ENCODE measurements at regions not wholly inside any gene's neighbourhood (a gene's known extent, or its start where the extent isn't known, plus 50 kb on each side); places are given as distances from the start of the nearest gene placed in this dataset.

DNA sequence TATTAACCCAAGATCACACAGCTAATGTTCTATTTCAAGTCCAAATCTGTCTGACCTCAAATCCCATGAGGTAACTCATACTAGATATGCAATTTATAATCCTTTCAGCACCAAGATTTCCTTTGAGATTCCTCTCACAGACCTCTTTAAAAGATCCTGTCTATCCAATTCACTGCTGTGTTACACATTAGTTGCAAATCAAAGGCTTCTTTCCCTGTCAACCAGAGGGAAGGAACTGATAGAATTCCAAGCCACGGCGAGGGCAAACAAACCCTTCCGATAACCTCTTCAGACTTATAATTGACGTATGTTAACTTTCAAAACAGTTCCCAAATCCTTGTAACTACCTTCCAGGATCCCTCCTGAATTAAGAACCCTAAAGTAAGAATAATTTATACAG is 168.9 kb downstream of the DRD1 start:
- Histone ChIP-seq H2BK120ac (ENCODE audit: low read depth, low read length) (no peak overlapping the region), H3K56ac (ENCODE audit: extremely low read depth, insufficient read depth, low read length) (no peak overlapping the region), H4K5ac (ENCODE audit: low read depth, low read length) (no peak overlapping the region), H2AFZ (replicated peaks; ENCODE audit: low read length, poor library complexity) (no peak overlapping the region), H3K4me1 (ENCODE audit: control insufficient read depth, insufficient read depth, low read length) (no peaks in the 10 kb centered on the region), H2BK5ac (ENCODE audit: low read depth, low read length, poor library complexity, severe bottlenecking) (no peak overlapping the region), H2AK5ac (ENCODE audit: low read depth, low read length) (no peak overlapping the region), H3K36me3 (ENCODE audit: control insufficient read depth, insufficient read depth, low read length) (no peaks in the 10 kb centered on the region), H3K4ac (ENCODE audit: low read depth, low read length) (no peak overlapping the region), H3K27ac (ENCODE audit: insufficient read depth, low read length) (no peak overlapping the region), H4K91ac (ENCODE audit: insufficient read depth, low read depth, low read length) (no peak overlapping the region), H3K9ac (ENCODE audit: low read depth, low read length) (no peak overlapping the region), H3K9me3 (ENCODE audit: control insufficient read depth, insufficient read depth, low read length) (no peaks in the 10 kb centered on the region), H2BK15ac (ENCODE audit: low read depth, low read length) (no peak overlapping the region), H4K20me1 (ENCODE audit: insufficient read depth, low read length) (no peaks in the 10 kb centered on the region), H4K8ac (ENCODE audit: low read depth in 2 of 2, low read length in 2 of 2) (no peak overlapping the region), H3K18ac (ENCODE audit: low read depth, low read length) (no peak overlapping the region), H3K4me2 (ENCODE audit: low read depth, low read length) (no peak overlapping the region), H2BK20ac (ENCODE audit: low read depth, low read length) (no peak overlapping the region), H3K9me1 (ENCODE audit: insufficient read depth, low read length) (no peaks in the 10 kb centered on the region), H3K4me3 (ENCODE audit: insufficient read depth, low read depth, low read length) (no peak overlapping the region), H3K14ac (replicated peaks; ENCODE audit: low read depth, low read length) (no peak overlapping the region), H3K27me3 (ENCODE audit: control insufficient read depth, insufficient read depth, low read length) (peaks cover 5% of the 10 kb centered on the region), H3K23ac (ENCODE audit: low read depth, low read length) (no peak overlapping the region), H3K79me1 (ENCODE audit: low read depth in 1 of 2, low read length in 2 of 2) (no peaks in the 10 kb centered on the region), H2AK9ac (replicated peaks; ENCODE audit: low read depth, low read length, poor library complexity) (no peak overlapping the region)
- no peak for DNase-seq
- TF ChIP-seq, protein P1, sequence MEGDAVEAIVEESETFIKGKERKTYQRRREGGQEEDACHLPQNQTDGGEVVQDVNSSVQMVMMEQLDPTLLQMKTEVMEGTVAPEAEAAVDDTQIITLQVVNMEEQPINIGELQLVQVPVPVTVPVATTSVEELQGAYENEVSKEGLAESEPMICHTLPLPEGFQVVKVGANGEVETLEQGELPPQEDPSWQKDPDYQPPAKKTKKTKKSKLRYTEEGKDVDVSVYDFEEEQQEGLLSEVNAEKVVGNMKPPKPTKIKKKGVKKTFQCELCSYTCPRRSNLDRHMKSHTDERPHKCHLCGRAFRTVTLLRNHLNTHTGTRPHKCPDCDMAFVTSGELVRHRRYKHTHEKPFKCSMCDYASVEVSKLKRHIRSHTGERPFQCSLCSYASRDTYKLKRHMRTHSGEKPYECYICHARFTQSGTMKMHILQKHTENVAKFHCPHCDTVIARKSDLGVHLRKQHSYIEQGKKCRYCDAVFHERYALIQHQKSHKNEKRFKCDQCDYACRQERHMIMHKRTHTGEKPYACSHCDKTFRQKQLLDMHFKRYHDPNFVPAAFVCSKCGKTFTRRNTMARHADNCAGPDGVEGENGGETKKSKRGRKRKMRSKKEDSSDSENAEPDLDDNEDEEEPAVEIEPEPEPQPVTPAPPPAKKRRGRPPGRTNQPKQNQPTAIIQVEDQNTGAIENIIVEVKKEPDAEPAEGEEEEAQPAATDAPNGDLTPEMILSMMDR (conservative IDR thresholded peaks at IDR 0.05; ENCODE audit: low read depth, low read length): no peak
- TF ChIP-seq MAFK (IDR thresholded peaks at IDR 0.05; ENCODE audit: low read depth, low read length) (no peak), CEBPB (IDR thresholded peaks at IDR 0.05; ENCODE audit: low read depth, low read length) (no peak), NFE2L2 (IDR thresholded peaks at IDR 0.05; ENCODE audit: low read depth, low read length) (no peak), BHLHE40 (IDR thresholded peaks at IDR 0.05; ENCODE audit: low read depth, low read length) (no peak), RAD21 (IDR thresholded peaks at IDR 0.05; ENCODE audit: low read length) (no peak), CHD1 (IDR thresholded peaks at IDR 0.05; ENCODE audit: low read depth, low read length) (no peak), FOS (IDR thresholded peaks at IDR 0.05; ENCODE audit: low read depth, low read length) (no peak)
- intact Hi-C loops (cut with micrococcal nuclease): no loop called here
- dilution Hi-C loops (cut with HindIII; ENCODE audit: low sequenced_read_pairs, unreplicated experiment): no loop called here
- ATAC-seq (ENCODE audit: low read depth): no peak
- POLR2A ChIA-PET (ENCODE audit: unreplicated experiment): no interaction called here
- no TSS peak for BruUV-seq (replicated peaks)
- CTCF ChIA-PET: interaction anchor here (0.7 kb wide), 1 partner anchor 38 kb away, joined by 3 read pairs; no protein-coding TSS in a partner anchor
- in situ Hi-C loops (cut with MboI; ENCODE audit: low sequenced_read_pairs): no loop called here
- WGBS, 2 experiments (ENCODE audit: extremely low coverage in 2 of 2, insufficient read length in 1 of 2): no CpG with 5 or more reads among the region's 4 CpGs
